Adrenal gland (tissue), 9 donors: ENCODE measurements at regions not wholly inside any gene's neighbourhood (a gene's known extent, or its start where the extent isn't known, plus 50 kb on each side); places are given as distances from the start of the nearest gene placed in this dataset.
"Not testable (repeated sequence)": the region's sequence is repeated elsewhere in the genome, so short reads cannot be mapped to it uniquely, and the experiment has no call there.

Experiments
- DNase-seq, 7 donors: peaks; one replicate each; pipeline ENCODE4 v3.0.0-alpha.2; 2019 to 2020
- H3K27ac ChIP-seq, 5 donors: fragments of 200-600 bp; sonication (generic) in 4 of 5; 1 replicate in 3 of 5; 2 replicates in 2 of 5; pipeline versions ENCODE4 v1.5.1 to v1.8.0; 2016 to 2020; ENCODE audit warnings: mild to moderate bottlenecking in 1 of 5
- H3K27me3 ChIP-seq: fragments of 200-600 bp; 2 replicates; pipeline ENCODE4 v1.8.0; 2021
- H3K36me3 ChIP-seq, 2 donors: fragments of 200-600 bp; replicated peaks in 1 of 2; 1 replicate in 1 of 2; 2 replicates in 1 of 2; pipeline versions ENCODE4 v1.5.1 to v1.8.0; 2018 to 2022
- H3K4me1 ChIP-seq, 2 donors: fragments of 200-600 bp; replicated peaks in 1 of 2; 1 replicate in 1 of 2; 2 replicates in 1 of 2; pipeline versions ENCODE4 v1.5.1 to v1.8.0; 2018 to 2021
- H3K4me3 ChIP-seq, 4 donors: fragments of 200-600 bp; sonication (generic) in 3 of 4; one replicate each; pipeline ENCODE4 v1.5.1; 2016 to 2018
- H3K9me3 ChIP-seq, 3 donors: fragments of 200-600 bp; sonication (generic) in 1 of 3; replicated peaks in 1 of 3; 1 replicate in 2 of 3; 2 replicates in 1 of 3; pipeline versions ENCODE4 v1.5.1 to v1.8.0; 2016 to 2021
- POLR2A ChIP-seq, 2 donors: fragments of 450-650 bp; IDR thresholded peaks; one replicate each; pipeline ENCODE4 v1.6.1; 2017; ENCODE audit warnings: antibody characterized with exemption in 2 of 2, mild to moderate bottlenecking in 2 of 2, moderate library complexity in 1 of 2
- WGBS, 4 donors: extraction: QIAGEN DNeasy Blood & Tissue Kit in 2 of 4; methylation state at CpG; one replicate each; pipeline versions ENCODE4 v1.1.5 to v1.1.7; 2013 to 2017; 5-methylcytosine and 5-hydroxymethylcytosine counted together
- intact Hi-C, 2 donors: fragments of 100-400 bp; cut with DNase I; formaldehyde crosslinking; loops; one replicate each; pipeline versions ENCODE4 v1.14.1 to v1.15.0; 2022 to 2023
- TF ChIP-seq, protein P1 (sequence below), 6 experiments: fragments of 450-650 bp in 4 of 6; fragments of 200-600 bp in 2 of 6; sonication (generic) in 1 of 6; IDR thresholded peaks; 1 replicate in 5 of 6; 2 replicates in 1 of 6; pipeline versions ENCODE4 v1.5.1 to v1.8.0; 2016 to 2021; ENCODE audit warnings: antibody characterized with exemption in 6 of 6, mild to moderate bottlenecking in 2 of 6, moderate library complexity in 1 of 6
- donor health status: healthy with polysubstance abuse.
- donor health status: Bipolar disorder and iron deficiency.
- donor health status: DM: yes; HTN: yes; CAD: no.
- donor health status: DM: no; HTN: no; CAD: no.
- donor health status: DM: no; HTN: no; CAD: no.

DNA sequence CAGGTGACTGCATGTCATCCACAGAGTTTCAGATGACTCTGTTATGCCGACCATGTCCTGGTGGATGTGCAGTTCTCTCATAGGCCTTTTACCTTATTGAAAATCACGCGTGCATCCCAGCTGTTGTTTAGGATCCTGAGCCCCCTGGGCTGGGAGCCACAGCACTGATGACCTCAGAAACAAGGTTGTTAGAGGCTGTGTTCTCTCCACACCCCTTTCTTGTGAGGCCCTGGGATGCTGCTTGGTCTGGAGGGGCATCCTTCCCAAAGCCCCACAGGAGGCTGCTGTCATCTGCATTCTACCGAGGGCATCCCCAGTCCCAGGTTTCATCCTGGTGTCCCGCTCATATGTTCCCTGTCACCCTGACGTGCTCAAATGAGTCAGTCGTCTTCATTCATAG lies 76.5 kb upstream of the IRX4 start:
- no peaks in the 10 kb centered on the region for H3K27me3 ChIP-seq
- WGBS, 4 donors, result 65 to 79% (median 72%) methylated on average over 7 of the region's 7 CpGs
- DNase-seq, result no peak
- no peak overlapping the region for H3K27ac ChIP-seq
- no peaks in the 10 kb centered on the region for H3K9me3 ChIP-seq
- no peaks in the 10 kb centered on the region for H3K4me1 ChIP-seq
- no peaks in the 10 kb centered on the region for H3K36me3 ChIP-seq
- TF ChIP-seq, protein P1, sequence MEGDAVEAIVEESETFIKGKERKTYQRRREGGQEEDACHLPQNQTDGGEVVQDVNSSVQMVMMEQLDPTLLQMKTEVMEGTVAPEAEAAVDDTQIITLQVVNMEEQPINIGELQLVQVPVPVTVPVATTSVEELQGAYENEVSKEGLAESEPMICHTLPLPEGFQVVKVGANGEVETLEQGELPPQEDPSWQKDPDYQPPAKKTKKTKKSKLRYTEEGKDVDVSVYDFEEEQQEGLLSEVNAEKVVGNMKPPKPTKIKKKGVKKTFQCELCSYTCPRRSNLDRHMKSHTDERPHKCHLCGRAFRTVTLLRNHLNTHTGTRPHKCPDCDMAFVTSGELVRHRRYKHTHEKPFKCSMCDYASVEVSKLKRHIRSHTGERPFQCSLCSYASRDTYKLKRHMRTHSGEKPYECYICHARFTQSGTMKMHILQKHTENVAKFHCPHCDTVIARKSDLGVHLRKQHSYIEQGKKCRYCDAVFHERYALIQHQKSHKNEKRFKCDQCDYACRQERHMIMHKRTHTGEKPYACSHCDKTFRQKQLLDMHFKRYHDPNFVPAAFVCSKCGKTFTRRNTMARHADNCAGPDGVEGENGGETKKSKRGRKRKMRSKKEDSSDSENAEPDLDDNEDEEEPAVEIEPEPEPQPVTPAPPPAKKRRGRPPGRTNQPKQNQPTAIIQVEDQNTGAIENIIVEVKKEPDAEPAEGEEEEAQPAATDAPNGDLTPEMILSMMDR (IDR thresholded peaks at IDR 0.05), result no peak
- no peak for TF ChIP-seq POLR2A (IDR thresholded peaks at IDR 0.05)
- no peak overlapping the region for H3K4me3 ChIP-seq
- intact Hi-C loops, result no loop called here

DNA sequence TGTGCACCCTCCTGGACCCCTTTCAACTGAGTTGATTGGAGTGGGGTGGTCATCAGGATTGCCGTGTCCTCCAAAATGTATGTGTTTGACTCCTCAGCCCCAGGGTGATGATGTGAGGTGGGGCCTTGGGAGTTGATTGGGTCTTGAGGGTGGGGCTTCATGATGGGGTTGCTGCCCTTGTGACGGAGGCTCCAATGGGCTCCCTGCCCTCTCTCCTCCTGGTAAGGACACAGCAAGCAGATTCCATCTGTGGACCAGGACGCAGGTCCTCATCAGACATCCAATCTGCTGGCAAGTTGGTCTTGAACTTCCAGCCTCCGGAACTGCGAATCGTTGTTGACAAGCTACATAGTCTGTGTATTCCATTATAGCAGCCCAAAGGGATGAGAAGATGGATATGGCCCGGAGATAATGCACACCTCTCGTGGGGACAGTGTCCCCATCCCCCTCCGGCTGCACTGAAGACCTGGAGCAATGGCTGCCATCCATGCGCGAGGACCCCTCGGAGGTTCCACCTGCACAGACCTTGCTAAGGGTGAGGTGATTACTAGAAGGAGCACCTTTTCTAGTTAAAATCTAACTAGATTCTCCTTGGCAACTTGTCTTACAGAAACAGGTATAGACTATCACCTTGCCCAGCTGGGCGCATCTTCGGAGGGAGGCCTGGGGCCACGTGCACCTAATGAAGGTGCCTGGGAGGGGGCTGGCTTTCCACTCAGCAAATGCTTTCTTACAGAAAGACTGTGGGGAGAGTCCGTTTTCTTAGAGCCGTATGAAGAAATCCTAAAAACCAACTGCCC lies 75.7 kb upstream of the IRX4 start:
- no peak overlapping the region for H3K4me3 ChIP-seq
- H3K27ac ChIP-seq, result no peak overlapping the region
- DNase-seq, result no peak
- no peaks in the 10 kb centered on the region for H3K27me3 ChIP-seq
- intact Hi-C loops, result no loop called here
- WGBS, 4 donors, result 81 to 85% (median 84%) methylated on average over 16 to 17 of the region's 17 CpGs
- H3K9me3 ChIP-seq, result no peaks in the 10 kb centered on the region
- TF ChIP-seq, protein P1 (IDR thresholded peaks at IDR 0.05), result no peak
- TF ChIP-seq POLR2A (IDR thresholded peaks at IDR 0.05), result no peak
- no peaks in the 10 kb centered on the region for H3K36me3 ChIP-seq
- H3K4me1 ChIP-seq, result no peaks in the 10 kb centered on the region

DNA sequence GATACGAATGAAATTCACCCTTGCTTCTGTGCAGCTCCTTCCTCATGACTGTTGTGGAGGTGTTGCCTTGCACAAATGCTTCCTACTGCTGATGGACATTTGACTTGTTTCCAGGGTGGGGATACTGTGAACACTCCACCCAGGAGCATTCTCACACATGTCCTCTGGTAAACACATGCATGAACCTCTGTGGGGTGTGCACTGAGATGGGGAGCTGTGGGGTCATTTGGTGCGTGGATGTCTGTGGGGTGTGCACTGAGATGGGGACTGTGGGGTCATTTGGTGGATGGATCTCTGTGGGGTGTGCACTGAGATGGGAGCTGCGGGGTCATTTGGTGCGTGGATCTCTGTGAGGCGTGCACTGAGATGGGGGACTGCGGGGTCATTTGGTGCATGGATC lies 72.9 kb upstream of the IRX4 start:
- no peaks in the 10 kb centered on the region for H3K36me3 ChIP-seq
- peaks cover 8% of the 10 kb centered on the region for H3K27me3 ChIP-seq
- no peak for TF ChIP-seq POLR2A (IDR thresholded peaks at IDR 0.05)
- TF ChIP-seq, protein P1 (IDR thresholded peaks at IDR 0.05), result no peak
- intact Hi-C loops, result no loop called here
- H3K4me1 ChIP-seq, result no peaks in the 10 kb centered on the region
- WGBS, 4 donors, result 86 to 93% (median 90%) methylated on average over 6 of the region's 6 CpGs
- H3K27ac ChIP-seq, result no peak overlapping the region
- H3K4me3 ChIP-seq, result no peak overlapping the region
- no peaks in the 10 kb centered on the region for H3K9me3 ChIP-seq
- no peak for DNase-seq

DNA sequence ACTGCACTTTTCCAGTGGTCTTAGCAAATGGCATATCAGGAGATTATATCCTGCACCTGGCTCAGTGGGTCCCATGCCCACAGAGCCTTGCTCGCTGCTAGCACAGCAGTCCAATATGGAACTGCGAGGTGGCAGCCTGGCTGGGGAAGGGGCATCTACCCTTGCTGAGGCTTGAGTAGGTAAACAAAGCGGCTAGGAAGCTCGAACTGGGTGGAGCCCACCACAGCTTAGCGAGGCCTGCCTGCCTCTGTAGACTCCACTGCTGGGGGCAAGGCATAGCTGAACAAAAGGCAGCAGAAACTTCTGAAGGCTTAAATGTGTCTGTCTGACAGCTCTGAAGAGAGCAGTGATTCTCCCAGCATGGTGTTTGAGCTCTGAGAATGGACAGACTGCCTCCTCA lies 71.0 kb upstream of the IRX4 start:
- intact Hi-C loops, DNase-seq, H3K36me3 ChIP-seq, H3K27ac ChIP-seq, H3K27me3 ChIP-seq, H3K4me1 ChIP-seq, H3K9me3 ChIP-seq, H3K4me3 ChIP-seq: not testable (repeated sequence)
- 62 to 88% (median 76%) methylated on average over 4 to 5 of the region's 5 CpGs for WGBS, 4 donors
